GM19468 (cell line): ENCODE measurements at regions not wholly inside any gene's neighbourhood (a gene's known extent, or its start where the extent isn't known, plus 50 kb on each side); places are given as distances from the start of the nearest gene placed in this dataset.

Experiments
- ATAC-seq: cut with Tn5 transposase; IDR thresholded peaks from one replicate; pipeline ENCODE4 v1.9.1; 2021; ENCODE audit warnings: mild to moderate bottlenecking, moderate library complexity, moderate number of reproducible peaks; ENCODE audit not compliant: unreplicated experiment; ENCODE audit errors: extremely low read depth

DNA sequence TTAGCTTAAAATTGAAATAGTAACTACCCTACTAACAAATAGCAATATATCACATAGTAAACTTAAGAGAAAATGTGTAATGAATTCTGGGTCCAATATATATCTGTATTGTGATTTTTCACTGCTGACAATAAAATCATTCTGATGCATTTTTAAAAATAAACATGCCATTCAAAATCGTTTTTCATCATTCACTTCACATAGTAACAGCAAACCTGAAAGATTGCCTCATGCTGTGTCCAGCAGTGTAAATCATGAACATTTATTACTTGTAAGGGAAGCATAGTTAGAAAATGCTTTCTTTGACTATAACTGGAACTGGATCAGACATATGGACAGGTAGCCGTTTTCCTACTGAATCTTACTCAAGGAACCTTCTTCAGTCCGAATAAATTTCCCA is 446.1 kb downstream of the UTRN start:
- ATAC-seq = no peak

DNA sequence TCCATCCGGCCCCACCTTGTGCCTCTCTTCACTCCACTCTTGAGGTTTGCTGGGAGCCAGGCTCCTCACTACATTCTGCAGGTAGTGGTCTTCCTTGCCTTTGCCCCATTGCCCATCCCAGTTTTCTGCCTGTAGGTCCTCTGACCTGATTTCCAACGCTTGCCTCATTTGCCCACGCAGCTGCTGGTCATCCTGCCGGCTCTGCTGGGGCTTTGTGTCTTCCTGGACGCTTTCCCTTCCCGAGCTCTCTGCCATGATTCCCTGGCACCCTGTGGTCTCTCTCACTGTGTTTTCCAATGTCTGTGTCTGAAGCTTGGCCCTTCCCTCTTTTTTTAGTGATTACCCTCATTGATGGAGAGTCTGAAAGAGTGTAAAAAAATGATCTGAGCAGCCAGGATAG is 451.6 kb downstream of the UTRN start:
- ATAC-seq = no peak

- no peak for ATAC-seq
Measured at GRCh38 chr6:144737998-144738397, 452.9 kb downstream of the UTRN start.

DNA sequence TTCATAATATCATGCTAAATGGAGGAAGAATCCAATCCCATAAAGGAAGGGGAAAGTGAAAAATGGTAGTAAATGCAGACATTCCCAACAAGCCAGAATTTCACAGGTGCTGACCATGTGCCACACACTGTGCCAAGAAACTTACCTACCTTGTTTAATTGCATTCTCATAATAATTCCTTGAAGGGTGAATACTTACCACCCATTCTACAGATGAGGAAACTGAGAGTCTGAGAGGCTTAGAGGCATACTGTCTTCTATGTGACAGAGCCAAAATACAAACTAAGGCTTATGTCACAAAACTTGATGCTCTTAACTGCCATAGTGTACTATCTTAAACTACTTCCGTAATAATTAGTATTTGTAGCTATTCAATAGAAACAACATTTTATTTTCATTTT is 454.7 kb downstream of the UTRN start:
- ATAC-seq = no peak

DNA sequence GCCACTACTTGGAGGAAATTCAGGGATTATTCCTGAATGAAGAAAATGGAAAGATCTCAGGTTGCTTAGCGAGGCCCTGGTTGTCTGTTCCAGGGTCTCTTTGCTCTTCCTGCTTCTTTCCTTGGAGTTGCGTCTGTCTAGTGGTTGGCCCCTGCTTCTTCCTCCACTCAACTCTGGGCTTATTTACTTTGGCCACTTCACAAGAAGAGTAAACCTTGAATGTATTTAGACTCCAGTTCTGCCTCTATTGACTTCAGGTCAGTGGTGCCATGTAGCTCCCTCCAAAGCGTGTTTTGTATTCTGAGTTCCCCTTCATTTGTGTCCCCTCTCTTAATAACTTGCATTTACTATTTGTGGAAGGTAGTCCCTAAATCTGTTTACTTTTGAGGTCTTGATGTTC is 456.5 kb downstream of the UTRN start:
- ATAC-seq = no peak

- no peak for ATAC-seq
Measured at GRCh38 chr6:144742779-144743178, 457.6 kb downstream of the UTRN start.

GRCh38 chr6:144744720-144745119 is 459.6 kb downstream of the UTRN start:
- no peak for ATAC-seq

DNA sequence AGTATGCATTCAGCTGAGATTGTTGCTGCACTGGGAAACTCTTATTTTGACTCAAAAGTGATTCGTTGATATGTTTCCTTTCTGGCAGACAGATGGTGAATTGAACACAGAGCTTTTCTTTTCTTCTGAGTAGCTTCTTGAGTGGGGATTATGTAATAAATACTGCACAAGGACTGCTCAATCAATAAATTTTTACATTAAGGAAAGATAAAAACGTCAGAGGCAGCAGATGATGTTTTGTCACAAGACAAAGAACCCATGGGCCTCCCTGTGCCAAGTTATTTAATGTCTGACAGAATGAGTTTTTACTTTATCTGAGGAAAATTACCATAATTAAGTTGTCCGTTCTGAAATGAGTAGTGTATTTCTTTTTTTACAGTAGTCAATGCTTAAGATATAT is 460.3 kb downstream of the UTRN start:
- ATAC-seq = no peak

GRCh38 chr6:144746902-144747469 is 461.9 kb downstream of the UTRN start:
- no peak for ATAC-seq

DNA sequence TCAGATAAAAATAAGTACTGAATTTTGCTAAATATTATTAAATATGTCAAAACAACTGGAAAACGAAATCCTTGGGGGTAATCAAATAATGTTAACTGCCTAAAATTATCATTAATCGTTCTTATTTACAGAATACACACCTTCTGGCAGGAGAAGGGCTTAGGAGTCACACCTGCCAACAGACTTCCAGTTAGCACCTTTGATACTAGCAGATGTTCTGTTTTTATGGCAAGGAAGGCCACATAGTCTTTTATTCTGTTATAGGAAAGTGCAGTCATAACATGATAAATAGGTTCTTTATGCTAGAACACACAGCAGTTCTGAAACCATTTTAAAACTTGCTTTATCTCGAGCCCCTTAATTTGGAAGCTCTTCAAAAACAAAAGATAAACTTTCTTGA is 464.1 kb downstream of the UTRN start:
- ATAC-seq = no peak

- ATAC-seq = peak; percentile 85
Measured at GRCh38 chr6:144753023-144753705, 468.0 kb downstream of the UTRN start.

GRCh38 chr6:144756469-144756868 is 471.3 kb downstream of the UTRN start:
- ATAC-seq = no peak

- ATAC-seq = no peak
Measured at GRCh38 chr6:144757299-144757698, 472.2 kb downstream of the UTRN start.

GRCh38 chr6:144757730-144758129 is 472.6 kb downstream of the UTRN start:
- no peak for ATAC-seq

DNA sequence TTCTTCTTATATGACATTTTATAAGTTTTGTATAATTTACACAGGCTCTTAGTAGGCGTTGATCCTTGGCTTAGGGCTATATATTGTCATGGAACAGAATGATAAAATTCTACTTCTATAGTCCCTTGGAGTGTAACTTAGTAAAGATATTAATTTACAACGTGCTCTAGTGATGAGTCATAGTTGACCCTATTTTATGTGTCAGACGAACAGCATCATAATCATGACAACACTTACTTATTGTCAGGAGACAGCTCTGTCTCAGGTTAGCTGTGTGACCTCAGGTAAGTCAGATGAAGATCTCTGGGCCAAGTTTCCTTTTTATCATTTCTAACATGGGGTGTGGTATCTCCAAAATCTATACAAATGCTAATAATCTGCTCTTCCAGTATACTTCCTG is 473.5 kb downstream of the UTRN start:
- no peak for ATAC-seq

- ATAC-seq = no peak
Measured at GRCh38 chr6:144762469-144762868, 477.3 kb downstream of the UTRN start.

GRCh38 chr6:144767051-144767450 is 481.9 kb downstream of the UTRN start:
- no peak for ATAC-seq

DNA sequence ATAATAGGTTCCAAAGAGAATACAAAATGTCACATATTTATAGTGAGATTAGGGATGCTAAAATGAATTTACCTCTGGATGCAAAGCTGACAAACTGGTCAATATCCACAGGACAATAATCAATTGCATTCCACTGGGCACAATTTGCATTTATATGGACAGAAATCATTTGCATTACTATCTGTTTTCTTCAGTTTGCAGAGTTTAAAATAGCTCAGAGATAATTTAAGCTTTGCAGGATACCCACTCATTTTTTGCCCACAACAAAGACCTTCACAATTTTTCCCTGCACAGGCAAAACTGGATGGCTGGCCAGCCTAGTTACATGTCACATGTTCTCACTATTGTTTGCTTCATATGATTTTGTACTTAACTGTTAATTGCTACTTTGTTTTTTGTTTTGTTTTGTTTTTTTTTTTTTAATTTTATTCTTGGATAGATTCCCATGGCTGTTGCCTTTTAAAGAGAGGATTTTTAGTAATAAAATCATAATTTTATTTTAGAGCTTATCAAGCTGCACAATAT is 483.5 kb downstream of the UTRN start:
- ATAC-seq = no peak

DNA sequence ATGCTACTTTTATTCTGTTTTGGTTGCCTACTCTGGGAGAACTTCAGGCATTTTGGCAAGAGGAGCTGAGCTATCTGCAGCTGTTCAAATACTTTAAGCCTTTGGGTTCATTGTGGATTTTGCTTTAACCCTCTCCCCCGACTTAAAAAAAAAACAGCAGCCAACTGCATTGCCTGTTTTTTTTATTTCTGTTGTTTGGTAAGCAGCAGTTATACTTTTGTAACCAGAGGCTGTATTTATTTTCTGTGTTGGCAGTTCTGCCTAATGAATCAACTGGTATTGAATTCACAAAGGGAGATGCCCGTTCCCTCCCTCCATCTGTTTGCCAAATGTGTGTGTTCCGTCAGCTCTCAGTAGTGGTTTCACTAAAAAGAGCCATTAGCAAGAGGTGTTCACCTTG is 484.0 kb downstream of the UTRN start:
- ATAC-seq = no peak

- no peak for ATAC-seq
Measured at GRCh38 chr6:144776031-144776819, 491.1 kb downstream of the UTRN start.

DNA sequence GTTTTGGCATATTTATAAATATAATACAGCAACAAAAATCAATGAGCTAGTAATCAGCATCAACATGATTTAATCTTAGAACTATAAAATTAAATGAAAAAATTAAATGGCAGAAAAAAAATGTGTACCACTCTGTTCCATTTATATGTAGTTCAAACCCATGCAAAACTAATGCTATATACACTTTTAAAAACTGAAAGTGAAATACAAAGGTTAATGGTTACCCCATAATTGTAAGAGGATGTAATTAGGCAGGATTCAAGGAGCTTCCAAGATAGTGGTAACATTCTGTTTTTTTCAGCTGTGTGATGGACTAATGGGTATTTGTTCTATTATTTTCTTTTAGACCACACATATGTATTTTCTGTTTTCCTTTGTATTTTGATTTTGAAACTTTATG is 492.1 kb downstream of the UTRN start:
- ATAC-seq = no peak
